IPS-18a (cell line): ENCODE measurements at regions not wholly inside any gene's neighbourhood (a gene's known extent, or its start where the extent isn't known, plus 50 kb on each side); places are given as distances from the start of the nearest gene placed in this dataset.

Experiments used
- H3K27ac ChIP-seq: one replicate; pipeline ENCODE4 v1.5.1; 2013; ENCODE audit warnings: low read length
- H3K27me3 ChIP-seq: one replicate; pipeline ENCODE4 v1.6.1; 2013; ENCODE audit warnings: mild to moderate bottlenecking, low read length; ENCODE audit not compliant: control insufficient read depth, insufficient read depth
- H3K36me3 ChIP-seq: one replicate; pipeline ENCODE4 v1.6.1; 2013; ENCODE audit warnings: low read depth, low read length; ENCODE audit not compliant: control insufficient read depth
- H3K4me1 ChIP-seq: one replicate; pipeline ENCODE4 v1.6.1; 2013; ENCODE audit warnings: low read depth, low read length; ENCODE audit not compliant: control insufficient read depth
- H3K4me3 ChIP-seq: one replicate; pipeline ENCODE4 v1.5.1; 2013; ENCODE audit warnings: low read length
- H3K9ac ChIP-seq: one replicate; pipeline ENCODE4 v1.6.1; 2013; ENCODE audit warnings: mild to moderate bottlenecking, low read length, moderate library complexity
- H3K9me3 ChIP-seq: one replicate; pipeline ENCODE4 v1.6.1; 2013; ENCODE audit warnings: low read depth, low read length; ENCODE audit not compliant: control insufficient read depth

DNA sequence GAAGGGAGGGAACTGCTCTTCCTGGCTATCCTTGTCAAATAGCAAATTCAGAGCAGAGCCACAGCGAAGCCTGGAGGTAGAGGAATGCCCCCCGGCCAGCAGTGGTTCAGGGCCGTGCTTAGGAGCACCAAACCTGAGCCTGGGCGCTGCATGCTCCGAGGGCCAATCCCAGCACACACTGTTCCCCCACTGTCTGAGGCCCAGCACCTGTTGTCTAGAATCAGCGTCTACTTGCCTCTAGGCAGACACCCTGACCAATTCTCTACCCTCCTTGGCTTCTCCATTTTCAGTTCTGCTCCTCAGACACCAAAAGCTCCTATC lies 177.6 kb upstream of the PKDCC start:
- no peak overlapping the region for H3K4me3 ChIP-seq
- H3K9me3 ChIP-seq, result no peaks in the 10 kb centered on the region
- H3K36me3 ChIP-seq, result no peaks in the 10 kb centered on the region
- no peak overlapping the region for H3K27ac ChIP-seq
- H3K9ac ChIP-seq, result no peak overlapping the region
- H3K4me1 ChIP-seq, result peaks cover 6% of the 10 kb centered on the region
- peaks cover 6% of the 10 kb centered on the region for H3K27me3 ChIP-seq

DNA sequence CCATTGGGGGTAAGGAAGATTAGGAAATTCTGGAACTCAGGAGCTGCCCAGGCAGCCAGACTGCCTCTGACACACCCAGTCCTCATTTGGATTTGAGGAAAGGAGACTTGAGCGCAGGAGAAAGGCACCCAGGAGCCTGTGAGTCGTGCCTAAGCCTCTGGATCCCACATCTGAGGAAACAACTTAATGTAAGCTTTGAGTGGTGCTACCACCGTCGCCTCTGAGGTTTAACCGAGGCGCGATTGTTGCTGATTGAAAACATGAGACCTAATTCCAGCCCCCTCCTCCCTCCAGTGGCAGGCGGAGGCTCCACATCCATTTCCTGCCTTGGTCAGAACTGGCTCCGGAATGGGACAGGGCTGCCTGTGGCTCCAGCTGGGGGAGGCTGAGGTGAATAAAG lies 176.7 kb upstream of the PKDCC start:
- Histone ChIP-seq H3K27me3 (peaks cover 6% of the 10 kb centered on the region), H3K27ac (no peak overlapping the region), H3K4me1 (no peaks in the 10 kb centered on the region), H3K9me3 (no peaks in the 10 kb centered on the region), H3K36me3 (no peaks in the 10 kb centered on the region), H3K9ac (no peak overlapping the region), H3K4me3 (no peak overlapping the region)

DNA sequence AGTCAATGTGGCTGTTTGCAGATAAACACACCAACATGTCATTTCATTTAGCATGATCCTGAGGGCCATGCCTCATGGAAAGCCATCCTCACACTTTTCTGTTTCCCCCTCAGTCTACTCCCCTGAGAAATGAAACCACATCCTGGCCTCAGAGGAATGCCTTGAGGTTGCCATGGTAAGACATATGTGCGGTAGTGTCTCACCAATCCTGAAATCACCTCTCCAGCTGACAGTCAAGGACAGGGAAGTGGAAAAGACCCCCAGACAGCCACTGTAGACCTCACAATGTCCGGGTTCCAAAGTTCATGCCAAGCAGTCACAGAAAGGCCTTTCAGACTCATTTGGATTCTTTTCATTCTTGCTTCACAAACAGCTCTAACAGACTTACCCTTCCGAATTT lies 175.2 kb upstream of the PKDCC start:
- H3K27ac ChIP-seq, result no peak overlapping the region
- peaks cover 6% of the 10 kb centered on the region for H3K27me3 ChIP-seq
- no peaks in the 10 kb centered on the region for H3K4me1 ChIP-seq
- no peak overlapping the region for H3K9ac ChIP-seq
- H3K9me3 ChIP-seq, result no peaks in the 10 kb centered on the region
- no peaks in the 10 kb centered on the region for H3K36me3 ChIP-seq
- no peak overlapping the region for H3K4me3 ChIP-seq

DNA sequence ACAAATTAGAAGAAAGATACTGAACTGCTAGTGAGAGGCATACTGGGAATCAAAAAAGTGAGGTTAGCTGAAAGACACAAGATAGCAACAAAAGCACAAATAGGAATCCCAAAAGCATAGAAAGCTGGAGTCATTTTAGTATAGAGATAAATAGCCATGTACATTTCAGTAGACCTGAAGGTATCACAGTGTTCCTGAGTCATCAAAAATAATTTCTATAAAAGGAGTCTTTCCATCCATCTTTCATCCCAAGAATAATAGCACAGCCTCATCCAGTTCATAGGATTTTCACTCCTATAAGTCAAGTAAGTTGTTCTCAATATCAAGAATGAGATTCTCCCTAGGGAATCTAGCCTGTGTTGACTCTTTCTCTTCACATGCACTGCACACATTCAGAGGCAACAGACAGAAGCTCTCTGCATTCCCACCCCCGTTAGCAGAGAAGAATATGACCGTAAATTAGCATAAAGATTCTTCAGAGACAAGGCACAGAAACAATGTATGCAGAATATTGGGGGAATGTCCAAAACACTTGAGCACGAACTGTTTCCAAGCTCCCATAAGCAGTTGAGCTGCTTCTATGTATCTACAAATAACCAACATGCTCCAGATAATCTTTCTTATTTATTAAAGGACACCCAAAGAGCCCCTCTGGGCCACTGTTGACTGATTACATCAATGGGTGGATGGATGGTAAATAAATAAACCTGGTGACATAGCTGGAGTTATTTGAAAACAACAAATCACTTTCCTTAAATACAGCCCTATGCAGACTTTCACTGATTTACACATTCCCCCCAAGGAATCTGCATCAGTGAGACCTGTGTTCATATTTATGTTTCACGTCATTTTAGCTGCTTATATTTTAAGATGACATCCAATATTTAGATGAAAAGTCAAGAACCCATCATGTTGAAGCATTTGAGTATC lies 174.5 kb upstream of the PKDCC start:
- Histone ChIP-seq H3K27me3 (peaks cover 6% of the 10 kb centered on the region), H3K9me3 (no peaks in the 10 kb centered on the region), H3K4me3 (no peak overlapping the region), H3K36me3 (no peaks in the 10 kb centered on the region), H3K9ac (no peak overlapping the region), H3K27ac (no peak overlapping the region), H3K4me1 (no peaks in the 10 kb centered on the region)

DNA sequence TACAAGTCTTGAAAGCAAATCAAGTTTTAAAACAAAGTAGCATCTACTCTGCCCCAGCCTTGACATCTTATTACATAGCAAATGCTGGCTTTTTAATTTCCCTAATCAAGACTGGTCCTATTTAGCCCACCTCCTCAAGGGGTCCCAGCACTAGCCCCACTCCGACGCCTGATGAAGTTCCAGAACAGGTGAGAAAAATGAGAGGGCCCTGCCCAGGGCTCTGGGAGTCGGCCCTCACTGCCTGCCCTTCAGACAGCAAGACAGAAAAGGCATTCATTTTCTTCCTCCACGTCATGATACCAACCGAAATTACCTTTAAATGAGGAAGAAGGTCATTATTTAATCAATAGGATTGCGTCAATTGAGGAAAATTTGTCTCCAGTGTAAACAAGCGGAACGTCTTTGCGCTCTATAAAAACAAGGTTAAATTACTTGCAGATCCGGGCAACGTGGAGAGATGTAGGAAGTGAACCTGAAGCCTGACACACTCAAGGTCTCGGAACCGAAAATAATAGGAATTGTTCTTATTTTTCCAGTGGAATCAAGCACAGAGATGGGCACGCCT lies 170.6 kb upstream of the PKDCC start:
- Histone ChIP-seq H3K9ac (no peak overlapping the region), H3K4me1 (peaks cover 6% of the 10 kb centered on the region), H3K9me3 (no peaks in the 10 kb centered on the region), H3K36me3 (no peaks in the 10 kb centered on the region), H3K27me3 (no peaks in the 10 kb centered on the region), H3K27ac (no peak overlapping the region), H3K4me3 (no peak overlapping the region)

DNA sequence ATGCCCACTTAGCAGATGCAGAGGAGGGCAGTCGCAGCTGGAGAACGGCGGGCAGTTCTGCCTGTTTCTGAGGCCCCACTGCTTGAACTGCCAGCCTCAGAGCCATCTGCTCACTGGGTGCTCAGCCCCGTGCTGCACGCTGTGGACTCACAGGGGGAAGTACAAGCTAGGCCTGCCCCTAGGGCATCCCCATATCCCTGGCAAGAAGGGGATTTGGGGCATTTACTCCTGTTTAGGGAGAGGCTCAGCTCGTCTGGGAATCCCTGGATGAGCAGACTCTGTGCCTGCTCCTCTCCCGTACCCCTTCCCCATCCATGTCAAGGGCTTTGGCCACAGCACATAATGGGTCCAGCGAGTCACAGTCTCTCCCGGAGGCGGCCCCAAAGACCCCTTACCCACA lies 169.8 kb upstream of the PKDCC start:
- Histone ChIP-seq H3K27ac (no peak overlapping the region), H3K27me3 (no peaks in the 10 kb centered on the region), H3K4me1 (peaks cover 6% of the 10 kb centered on the region), H3K36me3 (no peaks in the 10 kb centered on the region), H3K9ac (no peak overlapping the region), H3K9me3 (no peaks in the 10 kb centered on the region), H3K4me3 (no peak overlapping the region)

DNA sequence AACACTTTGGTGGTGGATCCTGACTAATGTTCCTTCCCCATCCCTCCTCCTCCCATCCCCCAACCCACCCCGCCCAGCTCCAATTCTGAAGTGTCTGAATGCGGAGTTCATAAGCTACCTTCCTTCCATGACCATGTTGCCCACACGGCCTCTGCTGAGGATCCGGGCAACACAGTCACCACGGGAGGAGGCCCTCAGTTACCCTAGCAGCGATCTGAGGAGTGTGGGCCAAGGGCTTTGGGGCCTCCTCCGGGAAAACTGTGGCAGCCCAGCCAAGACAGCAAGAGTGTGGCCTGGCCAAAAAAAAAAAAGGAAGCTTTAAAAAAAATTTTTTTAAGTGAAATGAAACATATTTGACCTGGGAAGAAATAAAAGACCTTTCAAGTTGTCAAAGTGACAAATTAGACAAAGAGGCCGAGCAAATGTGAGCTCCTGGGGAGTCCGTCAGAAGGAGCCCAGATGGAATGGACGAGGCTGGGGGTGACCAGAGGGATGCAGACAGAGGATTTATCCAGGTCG lies 169.0 kb upstream of the PKDCC start:
- H3K4me1 ChIP-seq, result peaks cover 6% of the 10 kb centered on the region
- no peaks in the 10 kb centered on the region for H3K27me3 ChIP-seq
- H3K9ac ChIP-seq, result no peak overlapping the region
- no peaks in the 10 kb centered on the region for H3K9me3 ChIP-seq
- no peak overlapping the region for H3K4me3 ChIP-seq
- no peak overlapping the region for H3K27ac ChIP-seq
- H3K36me3 ChIP-seq, result no peaks in the 10 kb centered on the region

DNA sequence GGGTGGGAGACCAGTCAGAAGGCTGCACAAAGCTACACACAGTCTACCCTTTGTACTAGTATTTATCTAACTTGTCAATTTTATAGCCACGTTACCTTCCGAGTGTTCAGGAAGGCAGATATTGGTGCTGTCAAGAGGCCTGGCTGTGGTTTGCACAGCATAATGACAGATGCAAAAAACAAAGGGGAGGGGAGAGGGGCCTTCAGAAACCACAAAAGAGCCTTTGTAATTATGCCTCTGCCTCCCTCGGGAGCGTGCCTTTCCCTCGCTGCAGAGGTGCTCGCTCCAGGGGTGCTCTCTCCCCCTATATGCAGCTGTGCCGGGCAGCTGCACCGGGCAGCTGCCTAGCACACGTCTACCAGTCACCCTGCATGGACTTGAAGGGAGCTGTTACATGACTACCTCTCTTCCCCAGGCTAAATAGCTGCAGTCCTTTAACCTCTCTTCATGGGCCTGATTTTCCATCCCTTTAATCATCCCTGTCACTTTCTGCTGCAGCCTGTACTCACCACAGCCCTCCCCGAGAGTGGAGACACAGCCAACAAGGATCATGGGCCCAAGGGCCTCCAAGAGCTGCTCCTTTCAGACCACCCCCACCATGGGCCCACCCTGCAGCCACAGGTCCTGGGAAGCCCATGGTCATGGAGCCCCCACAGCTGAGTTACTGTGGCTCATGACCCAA lies 168.4 kb upstream of the PKDCC start:
- Histone ChIP-seq H3K27me3 (no peaks in the 10 kb centered on the region), H3K4me1 (peaks cover 6% of the 10 kb centered on the region), H3K36me3 (no peaks in the 10 kb centered on the region), H3K4me3 (no peak overlapping the region), H3K27ac (no peak overlapping the region), H3K9me3 (no peaks in the 10 kb centered on the region), H3K9ac (no peak overlapping the region)

DNA sequence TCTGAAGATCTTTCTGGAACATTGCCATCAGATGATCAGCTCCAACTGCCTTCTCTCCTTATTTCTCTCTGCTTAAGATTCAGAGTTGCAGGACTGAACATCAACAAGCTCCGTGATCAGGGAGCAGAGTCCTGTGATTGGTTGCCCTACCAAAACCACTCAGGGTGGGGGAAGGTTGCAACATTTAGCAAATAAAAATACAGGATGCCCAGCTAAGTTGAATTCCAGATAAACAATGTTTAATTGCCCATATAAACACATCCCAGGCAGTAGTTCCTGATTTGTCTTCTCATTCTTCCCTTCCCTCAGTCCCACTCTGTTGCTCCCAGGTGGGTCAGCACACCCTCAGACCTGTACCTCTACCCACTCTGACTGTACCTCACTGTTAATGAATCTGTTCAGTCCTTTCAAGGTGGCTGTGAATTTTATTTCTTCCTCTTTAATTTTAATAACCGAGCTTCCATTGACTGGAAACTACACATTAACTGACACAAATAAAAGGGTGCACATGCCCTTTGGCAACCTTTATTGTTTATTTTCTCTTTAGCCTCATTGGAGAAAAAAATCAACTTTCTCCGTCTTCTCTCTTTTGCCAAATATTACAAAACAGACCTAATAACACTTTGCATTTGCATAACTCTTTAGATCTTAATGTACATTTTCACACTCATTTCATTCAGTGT lies 167.1 kb upstream of the PKDCC start:
- no peak overlapping the region for H3K4me3 ChIP-seq
- no peaks in the 10 kb centered on the region for H3K9me3 ChIP-seq
- no peak overlapping the region for H3K27ac ChIP-seq
- H3K9ac ChIP-seq, result no peak overlapping the region
- no peaks in the 10 kb centered on the region for H3K36me3 ChIP-seq
- no peaks in the 10 kb centered on the region for H3K27me3 ChIP-seq
- H3K4me1 ChIP-seq, result peaks cover 6% of the 10 kb centered on the region

DNA sequence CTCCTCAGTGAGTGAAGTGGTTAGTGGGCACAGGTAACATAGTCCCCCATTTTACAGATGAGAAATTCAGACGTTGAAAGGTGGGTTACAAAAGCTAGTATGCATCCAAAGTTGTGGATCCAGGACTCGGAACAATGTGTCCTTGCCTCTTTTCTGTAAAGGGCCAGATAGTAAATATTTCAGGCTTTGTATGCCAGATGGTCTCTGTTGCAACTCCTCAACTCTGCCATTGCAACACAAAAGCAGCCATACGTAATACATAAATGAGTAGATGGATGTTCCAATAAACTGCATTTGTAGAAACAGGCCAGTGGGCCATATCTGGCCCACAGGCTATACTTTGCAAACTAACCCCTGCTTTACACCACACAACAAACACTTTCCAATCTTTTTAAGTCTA lies 166.6 kb upstream of the PKDCC start:
- H3K4me3 ChIP-seq, result no peak overlapping the region
- peaks cover 6% of the 10 kb centered on the region for H3K4me1 ChIP-seq
- no peak overlapping the region for H3K9ac ChIP-seq
- H3K36me3 ChIP-seq, result no peaks in the 10 kb centered on the region
- no peaks in the 10 kb centered on the region for H3K9me3 ChIP-seq
- H3K27me3 ChIP-seq, result no peaks in the 10 kb centered on the region
- no peak overlapping the region for H3K27ac ChIP-seq

DNA sequence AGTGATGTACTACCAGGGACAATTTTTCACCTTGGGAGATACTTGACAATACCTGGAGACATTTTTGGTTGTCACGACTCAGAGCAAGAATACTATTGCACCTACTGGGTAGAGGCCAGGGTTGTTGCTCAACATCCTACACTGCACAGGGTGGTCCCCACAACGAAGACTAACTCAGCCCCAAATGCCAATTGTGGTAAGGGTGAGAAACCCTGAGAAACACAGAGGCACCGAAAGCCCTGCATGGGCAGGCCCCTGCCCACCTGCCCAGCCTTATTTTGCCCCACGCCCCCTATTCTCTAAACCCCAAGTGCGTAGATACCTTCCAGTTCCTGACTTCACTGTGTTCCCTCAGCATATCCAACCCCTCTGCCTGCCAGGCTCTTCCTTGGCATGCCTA lies 163.1 kb upstream of the PKDCC start:
- Histone ChIP-seq H3K27ac (no peak overlapping the region), H3K36me3 (no peaks in the 10 kb centered on the region), H3K4me3 (no peak overlapping the region), H3K9me3 (no peaks in the 10 kb centered on the region), H3K9ac (no peak overlapping the region), H3K4me1 (no peaks in the 10 kb centered on the region), H3K27me3 (no peaks in the 10 kb centered on the region)
